HepG2 (cell line): ENCODE measurements at regions not wholly inside any gene's neighbourhood (a gene's known extent, or its start where the extent isn't known, plus 50 kb on each side); places are given as distances from the start of the nearest gene placed in this dataset.
A peak's percentile ranks its signal among the peaks of the same experiment; 100 is the strongest.

Experiments
- CHD2 ChIP-seq: IDR thresholded peaks from 2 replicates; pipeline ENCODE4 v1.6.1; 2011; ENCODE audit warnings: low read depth, low read length, improper control_type of control experiment
- CHD4 ChIP-seq: fragments of 200-600 bp; sonication (generic); IDR thresholded peaks from 2 replicates; pipeline ENCODE4 v1.7.0; 2017; ENCODE audit warnings: mild to moderate bottlenecking, low read length, borderline replicate concordance
- FOXA1 ChIP-seq, 2 experiments: fragments of 450-650 bp in 1 of 2; sonication (generic) in 1 of 2; formaldehyde crosslinking in 1 of 2; IDR thresholded peaks; 2 replicates each; pipeline versions ENCODE4 v1.4.0 to v1.6.1; 2016 to 2020; ENCODE audit warnings: missing genetic modification reagents in 1 of 2
- HNRNPLL ChIP-seq: fragments of 200-400 bp; formaldehyde crosslinking; IDR thresholded peaks from 2 replicates; pipeline ENCODE4 v1.6.1; 2017; ENCODE audit warnings: mild to moderate bottlenecking, low read depth, low read length; ENCODE audit not compliant: poor library complexity, severe bottlenecking
- TAF1 ChIP-seq: sonication (generic); formaldehyde crosslinking; IDR thresholded peaks from 2 replicates; pipeline ENCODE4 v1.4.0; 2020; ENCODE audit warnings: missing genetic modification reagents
- YY1 ChIP-seq: IDR thresholded peaks from 2 replicates; pipeline ENCODE4 v1.6.1; 2011; ENCODE audit warnings: low read length, low read depth, moderate library complexity, mild to moderate bottlenecking; ENCODE audit not compliant: insufficient read depth, insufficient replicate concordance
- ZBTB7B ChIP-seq: sonication (generic); formaldehyde crosslinking; IDR thresholded peaks from 2 replicates; pipeline ENCODE4 v1.4.0; 2020; ENCODE audit warnings: missing genetic modification reagents
- ZNF589 ChIP-seq: sonication (generic); formaldehyde crosslinking; conservative IDR thresholded peaks from 2 replicates; pipeline ENCODE4 v1.8.0; 2022; ENCODE audit warnings: mild to moderate bottlenecking, moderate library complexity, missing genetic modification reagents
- TF ChIP-seq, protein P1 (sequence below): sonication (generic); formaldehyde crosslinking; IDR thresholded peaks from 2 replicates; pipeline ENCODE4 v1.5.1; 2020; ENCODE audit warnings: mild to moderate bottlenecking, missing genetic modification reagents, moderate library complexity
- TF ChIP-seq, protein P2 (sequence below): IDR thresholded peaks from 2 replicates; pipeline ENCODE4 v1.6.1; 2016; ENCODE audit warnings: low read depth, control low read depth
- TF ChIP-seq, protein P3 (sequence below): sonication (generic); formaldehyde crosslinking; conservative IDR thresholded peaks from 2 replicates; pipeline ENCODE4 v1.5.0; 2020; ENCODE audit warnings: missing genetic modification reagents
- TF ChIP-seq, protein P4 (sequence below): sonication (generic); formaldehyde crosslinking; IDR thresholded peaks from 2 replicates; pipeline ENCODE4 v1.5.0; 2020; ENCODE audit warnings: mild to moderate bottlenecking, missing genetic modification reagents, moderate library complexity

DNA sequence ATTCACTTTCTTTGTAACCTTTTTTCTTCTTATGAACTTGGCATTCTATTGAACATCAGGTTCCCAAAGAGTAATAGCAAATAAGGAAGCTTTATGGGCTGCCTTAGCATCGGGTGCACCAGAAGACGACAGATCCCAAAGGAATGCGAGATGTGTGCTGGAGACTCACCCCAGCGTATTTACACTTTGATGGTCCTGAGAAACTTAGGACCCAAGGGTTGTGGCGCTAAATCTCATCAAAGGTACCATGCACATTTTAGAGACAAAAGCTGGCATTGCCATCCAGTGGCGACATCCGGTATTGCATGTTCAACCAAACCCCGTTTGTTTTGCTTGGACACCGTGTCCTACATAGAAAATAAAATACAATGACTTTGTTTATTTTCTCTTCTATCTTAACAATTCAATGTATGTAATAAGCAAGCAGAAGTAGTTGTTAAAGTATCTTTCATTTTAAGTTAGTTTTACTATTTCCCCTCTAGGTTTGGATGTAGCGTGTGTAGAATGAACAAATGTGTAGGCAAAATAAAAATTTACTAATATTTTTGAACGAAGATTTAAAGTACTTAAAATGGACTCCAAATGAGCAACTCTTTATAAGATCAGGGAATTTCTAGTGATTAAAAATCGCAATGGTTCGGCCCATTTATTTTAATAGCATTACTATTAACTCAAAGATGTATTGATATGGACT, 1154.8 kb downstream of the GATA3 start:
- TF ChIP-seq, protein P1, sequence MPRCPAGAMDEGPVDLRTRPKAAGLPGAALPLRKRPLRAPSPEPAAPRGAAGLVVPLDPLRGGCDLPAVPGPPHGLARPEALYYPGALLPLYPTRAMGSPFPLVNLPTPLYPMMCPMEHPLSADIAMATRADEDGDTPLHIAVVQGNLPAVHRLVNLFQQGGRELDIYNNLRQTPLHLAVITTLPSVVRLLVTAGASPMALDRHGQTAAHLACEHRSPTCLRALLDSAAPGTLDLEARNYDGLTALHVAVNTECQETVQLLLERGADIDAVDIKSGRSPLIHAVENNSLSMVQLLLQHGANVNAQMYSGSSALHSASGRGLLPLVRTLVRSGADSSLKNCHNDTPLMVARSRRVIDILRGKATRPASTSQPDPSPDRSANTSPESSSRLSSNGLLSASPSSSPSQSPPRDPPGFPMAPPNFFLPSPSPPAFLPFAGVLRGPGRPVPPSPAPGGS (CRISPR knock-in tag): no peak
- TF ChIP-seq FOXA1 (IDR thresholded peaks at IDR 0.05) (no peak), FOXA1 (CRISPR knock-in tag; IDR thresholded peaks at IDR 0.05) (no peak), CHD4 (no peak), HNRNPLL (no peak), CHD2 (no peak), ZNF589 (CRISPR knock-in tag) (no peak), ZBTB7B (CRISPR knock-in tag) (no peak), TAF1 (CRISPR knock-in tag) (no peak), YY1 (no peak)
- TF ChIP-seq, protein P2, sequence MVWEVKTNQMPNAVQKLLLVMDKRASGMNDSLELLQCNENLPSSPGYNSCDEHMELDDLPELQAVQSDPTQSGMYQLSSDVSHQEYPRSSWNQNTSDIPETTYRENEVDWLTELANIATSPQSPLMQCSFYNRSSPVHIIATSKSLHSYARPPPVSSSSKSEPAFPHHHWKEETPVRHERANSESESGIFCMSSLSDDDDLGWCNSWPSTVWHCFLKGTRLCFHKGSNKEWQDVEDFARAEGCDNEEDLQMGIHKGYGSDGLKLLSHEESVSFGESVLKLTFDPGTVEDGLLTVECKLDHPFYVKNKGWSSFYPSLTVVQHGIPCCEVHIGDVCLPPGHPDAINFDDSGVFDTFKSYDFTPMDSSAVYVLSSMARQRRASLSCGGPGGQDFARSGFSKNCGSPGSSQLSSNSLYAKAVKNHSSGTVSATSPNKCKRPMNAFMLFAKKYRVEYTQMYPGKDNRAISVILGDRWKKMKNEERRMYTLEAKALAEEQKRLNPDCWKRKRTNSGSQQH (CRISPR knock-in tag): no peak
- TF ChIP-seq, protein P3, sequence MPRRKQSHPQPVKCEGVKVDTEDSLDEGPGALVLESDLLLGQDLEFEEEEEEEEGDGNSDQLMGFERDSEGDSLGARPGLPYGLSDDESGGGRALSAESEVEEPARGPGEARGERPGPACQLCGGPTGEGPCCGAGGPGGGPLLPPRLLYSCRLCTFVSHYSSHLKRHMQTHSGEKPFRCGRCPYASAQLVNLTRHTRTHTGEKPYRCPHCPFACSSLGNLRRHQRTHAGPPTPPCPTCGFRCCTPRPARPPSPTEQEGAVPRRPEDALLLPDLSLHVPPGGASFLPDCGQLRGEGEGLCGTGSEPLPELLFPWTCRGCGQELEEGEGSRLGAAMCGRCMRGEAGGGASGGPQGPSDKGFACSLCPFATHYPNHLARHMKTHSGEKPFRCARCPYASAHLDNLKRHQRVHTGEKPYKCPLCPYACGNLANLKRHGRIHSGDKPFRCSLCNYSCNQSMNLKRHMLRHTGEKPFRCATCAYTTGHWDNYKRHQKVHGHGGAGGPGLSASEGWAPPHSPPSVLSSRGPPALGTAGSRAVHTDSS (CRISPR knock-in tag): no peak
- TF ChIP-seq, protein P4, sequence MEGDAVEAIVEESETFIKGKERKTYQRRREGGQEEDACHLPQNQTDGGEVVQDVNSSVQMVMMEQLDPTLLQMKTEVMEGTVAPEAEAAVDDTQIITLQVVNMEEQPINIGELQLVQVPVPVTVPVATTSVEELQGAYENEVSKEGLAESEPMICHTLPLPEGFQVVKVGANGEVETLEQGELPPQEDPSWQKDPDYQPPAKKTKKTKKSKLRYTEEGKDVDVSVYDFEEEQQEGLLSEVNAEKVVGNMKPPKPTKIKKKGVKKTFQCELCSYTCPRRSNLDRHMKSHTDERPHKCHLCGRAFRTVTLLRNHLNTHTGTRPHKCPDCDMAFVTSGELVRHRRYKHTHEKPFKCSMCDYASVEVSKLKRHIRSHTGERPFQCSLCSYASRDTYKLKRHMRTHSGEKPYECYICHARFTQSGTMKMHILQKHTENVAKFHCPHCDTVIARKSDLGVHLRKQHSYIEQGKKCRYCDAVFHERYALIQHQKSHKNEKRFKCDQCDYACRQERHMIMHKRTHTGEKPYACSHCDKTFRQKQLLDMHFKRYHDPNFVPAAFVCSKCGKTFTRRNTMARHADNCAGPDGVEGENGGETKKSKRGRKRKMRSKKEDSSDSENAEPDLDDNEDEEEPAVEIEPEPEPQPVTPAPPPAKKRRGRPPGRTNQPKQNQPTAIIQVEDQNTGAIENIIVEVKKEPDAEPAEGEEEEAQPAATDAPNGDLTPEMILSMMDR (CRISPR knock-in tag): peak; percentile 81
